BLaER1 treated with 17β-estradiol and CSF1 and Interleukin-3, amounts not matched to agents 10 nM and 100 nM (cell line): ENCODE measurements at regions not wholly inside any gene's neighbourhood (a gene's known extent, or its start where the extent isn't known, plus 50 kb on each side); places are given as distances from the start of the nearest gene placed in this dataset.

ENCODE experiments used
- H3K27ac ChIP-seq, 11 experiments: shearing (Covaris generic); formaldehyde crosslinking; 2 replicates each; pipeline ENCODE4 v1.8.1; 2022
- H3K27me3 ChIP-seq, 11 experiments: shearing (Covaris generic); formaldehyde crosslinking; 2 replicates each; pipeline ENCODE4 v1.8.1; 2022
- H3K36me3 ChIP-seq, 11 experiments: shearing (Covaris generic); formaldehyde crosslinking; 2 replicates each; pipeline ENCODE4 v1.8.1; 2022
- H3K4me1 ChIP-seq, 10 experiments: shearing (Covaris generic); formaldehyde crosslinking; 2 replicates each; pipeline ENCODE4 v1.8.1; 2022
- H3K4me2 ChIP-seq, 11 experiments: shearing (Covaris generic); formaldehyde crosslinking; 2 replicates each; pipeline ENCODE4 v1.8.1; 2022
- H3K4me3 ChIP-seq, 10 experiments: shearing (Covaris generic); formaldehyde crosslinking; 2 replicates each; pipeline ENCODE4 v1.8.1; 2022
- H3K9ac ChIP-seq, 11 experiments: shearing (Covaris generic); formaldehyde crosslinking; 2 replicates each; pipeline ENCODE4 v1.8.1; 2022
- H3K9me3 ChIP-seq, 11 experiments: shearing (Covaris generic); formaldehyde crosslinking; replicated peaks in 1 of 11; 2 replicates each; pipeline ENCODE4 v1.8.1; 2022
- H4K20me1 ChIP-seq, 11 experiments: shearing (Covaris generic); formaldehyde crosslinking; 2 replicates each; pipeline ENCODE4 v1.8.1; 2022
- Cebpa-rat ChIP-seq, 11 experiments: shearing (Covaris generic); IDR thresholded peaks; 2 replicates each; pipeline ENCODE4 v1.8.1; 2022

DNA sequence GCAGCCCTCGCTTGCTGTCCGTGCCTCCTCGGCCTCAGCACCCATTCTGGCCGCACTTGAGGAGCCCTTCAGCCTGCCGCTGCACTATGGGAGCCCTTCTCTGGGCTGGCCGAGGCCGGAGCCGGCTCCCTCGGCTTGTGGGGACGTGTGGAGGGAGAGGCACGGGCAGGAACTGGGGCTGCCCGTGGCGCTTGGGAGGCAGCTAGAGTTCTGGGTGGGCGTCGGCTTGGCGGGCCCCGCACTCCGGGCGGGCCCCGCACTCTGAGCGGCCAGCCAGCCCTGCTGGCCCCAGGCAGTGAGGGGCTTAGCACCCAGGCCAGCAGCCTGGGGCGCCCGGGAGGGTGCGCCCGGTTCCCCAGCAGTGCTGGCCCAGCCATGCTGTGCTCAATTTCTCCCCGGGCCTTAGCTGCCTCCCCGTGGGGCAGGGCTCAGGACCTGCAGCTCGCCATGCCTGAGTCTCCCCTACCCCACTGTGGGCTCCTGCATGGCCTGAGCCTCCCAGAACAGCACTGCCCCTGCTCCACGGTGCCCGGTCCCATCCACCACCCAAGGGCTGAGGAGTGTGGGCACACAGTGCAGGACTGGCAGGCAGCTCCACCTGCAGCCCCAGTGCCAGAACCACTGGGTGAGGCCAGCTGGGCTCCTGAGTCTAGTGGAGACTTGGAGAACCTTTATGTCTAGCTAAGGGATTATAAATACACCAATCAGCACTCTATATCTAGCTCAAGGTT lies 240.0 kb upstream of the PRR20A start:
- H3K36me3 ChIP-seq: no peaks in the 10 kb centered on the region
- H3K9me3 ChIP-seq: peaks cover 5 to 20% (median 9%) of the 10 kb centered on the region in 11 experiments; a peak in 15 of 22 replicates
- TF ChIP-seq Cebpa-rat (IDR thresholded peaks at IDR 0.05): no peak
- H4K20me1 ChIP-seq: no peaks in the 10 kb centered on the region
- no peak overlapping the region for H3K4me2 ChIP-seq
- H3K27me3 ChIP-seq: no peaks in the 10 kb centered on the region
- H3K4me3 ChIP-seq: no peak overlapping the region
- H3K4me1 ChIP-seq: no peaks in the 10 kb centered on the region
- no peak overlapping the region for H3K27ac ChIP-seq
- no peak overlapping the region for H3K9ac ChIP-seq

DNA sequence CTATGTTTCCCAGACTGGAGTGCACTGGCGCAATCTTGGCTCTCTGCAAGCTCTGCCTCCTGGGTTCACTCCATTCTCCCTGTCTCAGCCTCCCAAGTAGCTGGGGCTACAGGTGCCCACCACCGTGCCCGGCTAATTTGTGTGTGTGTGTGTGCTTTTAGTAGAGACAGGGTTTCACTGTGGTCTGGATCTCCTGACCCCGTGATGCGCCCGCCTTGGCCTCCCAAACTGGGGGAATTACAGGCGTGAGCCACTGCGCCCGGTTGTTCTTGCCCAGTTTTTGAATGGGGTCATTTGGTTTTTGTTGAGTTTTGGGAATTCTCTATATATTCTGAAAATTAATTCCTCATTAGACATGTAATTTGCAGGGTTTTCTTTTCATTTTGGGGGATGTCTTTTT lies 238.4 kb upstream of the PRR20A start:
- Histone ChIP-seq H3K4me1 (no peaks in the 10 kb centered on the region), H3K27me3 (no peaks in the 10 kb centered on the region), H4K20me1 (no peaks in the 10 kb centered on the region), H3K27ac (no peak overlapping the region), H3K4me2 (no peak overlapping the region), H3K4me3 (no peak overlapping the region), H3K36me3 (no peaks in the 10 kb centered on the region), H3K9me3 (peaks cover 5 to 20% (median 9%) of the 10 kb centered on the region in 11 experiments; a peak in 15 of 22 replicates), H3K9ac (no peak overlapping the region)
- TF ChIP-seq Cebpa-rat (IDR thresholded peaks at IDR 0.05): no peak

DNA sequence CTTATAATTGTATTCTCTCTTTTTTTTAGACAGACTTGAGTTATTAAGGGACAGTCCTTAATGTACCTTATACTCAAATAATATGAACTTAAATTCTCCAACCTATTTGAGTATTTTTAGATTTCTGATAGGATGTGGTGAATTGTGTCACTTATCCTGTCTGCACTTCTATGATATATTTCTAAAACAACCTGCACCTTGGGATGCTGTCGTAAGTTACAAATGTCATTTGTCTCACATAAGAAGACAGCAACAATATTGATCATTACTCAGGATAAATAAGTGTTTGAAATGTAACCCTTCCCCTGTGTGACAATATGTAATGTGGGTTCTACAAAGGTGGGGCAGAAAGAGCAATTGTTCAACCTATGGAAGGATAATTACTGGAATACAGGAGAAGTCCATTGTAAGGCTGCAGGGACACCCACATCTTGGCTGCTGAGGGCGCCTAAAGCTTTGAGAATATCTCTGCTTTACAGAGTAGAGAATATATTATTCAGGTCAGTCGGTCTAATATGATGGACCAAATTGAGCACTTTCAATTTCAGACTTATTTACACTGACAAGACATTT lies 236.9 kb upstream of the PRR20A start:
- Histone ChIP-seq H4K20me1 (no peaks in the 10 kb centered on the region), H3K36me3 (no peaks in the 10 kb centered on the region), H3K27ac (no peak overlapping the region), H3K4me3 (no peak overlapping the region), H3K4me1 (no peaks in the 10 kb centered on the region), H3K9me3 (peaks cover 5 to 20% (median 9%) of the 10 kb centered on the region in 11 experiments; a peak in 15 of 22 replicates), H3K4me2 (no peak overlapping the region), H3K27me3 (no peaks in the 10 kb centered on the region), H3K9ac (no peak overlapping the region)
- no peak for TF ChIP-seq Cebpa-rat (IDR thresholded peaks at IDR 0.05)

DNA sequence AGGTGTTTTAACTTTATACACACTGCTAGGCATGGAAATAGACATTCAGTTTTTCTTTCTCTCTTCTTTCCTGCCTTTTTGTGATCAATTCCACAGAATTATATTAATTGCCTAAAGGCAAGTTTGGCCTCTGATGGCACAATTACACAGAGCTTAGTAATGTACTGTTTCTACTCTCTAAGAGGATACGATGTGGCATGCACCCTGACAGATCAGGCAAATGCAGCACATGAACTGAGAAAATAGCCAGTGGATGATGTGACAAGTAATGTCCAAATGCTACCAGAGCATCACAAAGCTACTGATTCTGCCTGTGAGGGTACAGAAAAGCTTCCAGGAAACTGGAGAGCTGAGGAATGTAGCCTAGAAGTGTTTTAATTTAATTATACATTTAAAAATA lies 233.8 kb upstream of the PRR20A start:
- peaks cover 0 to 11% (median 6%) of the 10 kb centered on the region in 11 experiments; a peak in 9 of 22 replicates for H3K9me3 ChIP-seq
- no peak overlapping the region for H3K4me2 ChIP-seq
- no peak overlapping the region for H3K4me3 ChIP-seq
- H3K9ac ChIP-seq: no peak overlapping the region
- no peak overlapping the region for H3K27ac ChIP-seq
- TF ChIP-seq Cebpa-rat (IDR thresholded peaks at IDR 0.05): no peak
- H3K4me1 ChIP-seq: no peaks in the 10 kb centered on the region
- H3K36me3 ChIP-seq: no peaks in the 10 kb centered on the region
- no peaks in the 10 kb centered on the region for H4K20me1 ChIP-seq
- no peaks in the 10 kb centered on the region for H3K27me3 ChIP-seq

DNA sequence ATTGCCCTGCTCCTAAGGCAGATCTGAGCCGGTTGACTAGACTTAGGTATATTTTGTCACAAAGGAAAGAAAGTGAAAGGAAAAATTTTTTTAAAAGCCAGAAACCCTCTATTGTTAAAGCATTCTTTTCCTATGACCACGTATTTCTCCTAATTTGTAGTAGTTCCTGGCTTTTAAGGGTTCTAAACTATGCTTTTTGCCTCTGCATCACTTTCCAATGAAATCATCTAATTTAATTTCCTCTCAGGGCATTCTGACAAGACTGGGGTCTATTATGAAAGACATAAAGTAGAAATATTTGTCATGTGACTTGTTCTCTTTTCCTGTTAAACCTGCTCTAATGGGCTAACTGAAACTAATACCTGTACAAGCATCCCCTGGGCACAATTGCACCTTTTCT lies 233.0 kb upstream of the PRR20A start:
- Histone ChIP-seq H3K27ac (no peak overlapping the region), H4K20me1 (no peaks in the 10 kb centered on the region), H3K4me2 (no peak overlapping the region)

DNA sequence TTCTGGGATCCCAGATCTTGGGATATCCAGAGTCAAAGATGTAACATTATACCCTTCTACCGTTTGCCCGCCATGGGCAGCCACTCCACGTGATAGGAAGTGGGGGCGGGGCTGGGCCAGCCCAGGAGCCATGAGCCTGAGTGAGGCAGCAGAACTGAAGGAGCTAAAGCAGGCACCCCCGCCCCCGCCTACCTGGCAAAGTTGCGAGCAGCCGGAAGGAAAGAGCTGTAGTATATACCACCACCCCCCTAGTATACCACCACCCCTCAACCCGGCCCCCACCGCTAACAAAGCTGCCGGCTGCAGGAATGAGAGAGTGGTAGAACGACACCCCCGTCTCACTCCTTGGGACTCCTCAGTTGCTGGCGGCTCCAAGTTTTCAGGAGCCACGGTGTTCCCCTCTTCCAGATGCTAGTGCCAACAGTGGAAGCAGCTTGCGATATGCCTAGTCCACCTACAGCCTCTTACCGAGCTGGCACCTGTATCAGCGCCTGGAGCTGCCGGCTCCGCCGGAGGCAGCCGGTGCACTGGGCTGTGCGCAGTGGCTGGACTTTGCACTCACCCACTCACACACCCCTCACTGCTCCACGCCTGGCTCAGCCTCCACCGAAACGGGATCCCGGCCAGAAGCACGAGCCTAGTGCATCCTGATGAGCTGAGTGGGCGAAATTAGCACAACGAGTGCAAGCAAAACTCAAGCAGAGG lies 230.7 kb upstream of the PRR20A start:
- Histone ChIP-seq H3K4me2 (no peak overlapping the region), H3K9ac (no peak overlapping the region), H3K27me3 (no peaks in the 10 kb centered on the region), H4K20me1 (no peaks in the 10 kb centered on the region), H3K4me3 (no peak overlapping the region), H3K9me3 (peaks cover 0 to 9% (median 6%) of the 10 kb centered on the region in 11 experiments; a peak in 6 of 22 replicates), H3K4me1 (no peaks in the 10 kb centered on the region), H3K36me3 (no peaks in the 10 kb centered on the region), H3K27ac (no peak overlapping the region)
- no peak for TF ChIP-seq Cebpa-rat (IDR thresholded peaks at IDR 0.05)

More for the DNA sequence above, 233.0 kb upstream of the PRR20A start:
- Histone ChIP-seq H3K9ac (no peak overlapping the region), H3K9me3 (peaks cover 0 to 9% (median 6%) of the 10 kb centered on the region in 11 experiments; a peak in 6 of 22 replicates), H3K4me3 (no peak overlapping the region), H3K36me3 (no peaks in the 10 kb centered on the region), H3K27me3 (no peaks in the 10 kb centered on the region), H3K4me1 (no peaks in the 10 kb centered on the region)
- TF ChIP-seq Cebpa-rat (IDR thresholded peaks at IDR 0.05): no peak

DNA sequence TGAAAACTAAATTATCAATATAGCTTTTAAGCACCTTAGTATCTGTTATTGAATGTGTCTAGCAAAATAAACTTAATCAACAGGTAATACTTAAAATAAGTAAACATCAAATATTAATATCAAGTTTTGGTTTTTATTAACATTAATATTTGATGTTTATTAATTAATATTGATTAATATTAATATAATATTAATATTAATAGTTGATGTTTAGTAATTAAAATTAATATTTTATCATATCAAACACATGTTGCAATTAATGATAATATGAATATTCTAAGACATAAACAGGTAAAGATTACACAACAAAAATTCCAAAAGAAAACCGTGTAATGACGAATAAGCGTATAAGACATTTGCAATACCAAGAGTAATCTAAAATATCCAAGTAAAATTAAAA lies 222.8 kb upstream of the PRR20A start:
- Histone ChIP-seq H3K27ac (no peak overlapping the region), H3K9me3 (no peaks in the 10 kb centered on the region), H3K36me3 (no peaks in the 10 kb centered on the region), H3K4me3 (no peak overlapping the region), H3K4me2 (no peak overlapping the region), H3K27me3 (no peaks in the 10 kb centered on the region), H3K9ac (no peak overlapping the region), H3K4me1 (no peaks in the 10 kb centered on the region), H4K20me1 (no peaks in the 10 kb centered on the region)
- TF ChIP-seq Cebpa-rat (IDR thresholded peaks at IDR 0.05): no peak

DNA sequence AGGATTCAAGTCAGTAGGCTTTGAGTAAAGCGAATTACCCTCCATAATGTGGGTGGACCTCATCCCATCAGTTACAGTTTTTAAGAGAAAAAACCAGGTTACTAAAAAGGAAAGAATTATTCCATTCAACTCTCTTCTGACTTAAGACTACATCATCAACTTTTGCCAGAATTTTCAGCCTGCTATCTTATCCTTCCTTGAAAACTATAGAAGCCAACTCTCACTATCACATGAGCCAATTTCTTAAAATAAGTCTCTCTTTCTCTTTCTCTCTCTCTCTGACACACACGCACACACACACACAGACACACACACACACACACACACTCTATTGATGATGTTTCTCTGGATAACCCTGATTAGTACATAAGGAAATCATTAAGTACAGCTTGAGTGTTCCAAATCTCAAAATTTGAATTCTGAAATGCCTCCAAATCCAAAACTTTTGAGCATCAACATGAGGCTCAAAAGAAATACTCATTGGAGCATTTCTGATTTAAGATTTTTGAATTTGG lies 217.0 kb upstream of the PRR20A start:
- Histone ChIP-seq H3K27me3 (no peaks in the 10 kb centered on the region), H3K4me1 (no peaks in the 10 kb centered on the region), H3K4me2 (no peak overlapping the region), H3K9ac (no peak overlapping the region), H3K36me3 (no peaks in the 10 kb centered on the region), H3K4me3 (no peak overlapping the region), H3K27ac (no peak overlapping the region), H4K20me1 (no peaks in the 10 kb centered on the region), H3K9me3 (no peaks in the 10 kb centered on the region)
- TF ChIP-seq Cebpa-rat (IDR thresholded peaks at IDR 0.05): no peak

DNA sequence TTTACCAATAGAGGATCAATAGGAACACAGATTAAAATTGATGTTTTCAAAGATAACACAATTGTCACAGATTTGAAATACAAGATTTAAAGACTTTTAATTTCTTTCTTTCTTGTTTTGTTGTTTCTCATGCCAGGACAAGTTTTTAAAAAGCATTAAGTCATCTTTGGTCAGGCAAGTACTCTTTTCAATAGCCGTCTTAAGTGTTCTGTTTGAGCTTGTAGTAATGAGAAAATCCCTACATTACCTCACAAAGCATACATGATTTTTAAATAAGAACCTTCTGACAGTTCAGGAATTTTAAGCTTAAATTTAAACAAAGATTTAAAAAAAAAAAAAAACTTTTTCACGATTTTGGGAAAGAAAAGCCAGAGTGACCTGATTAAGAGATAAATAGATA lies 216.3 kb upstream of the PRR20A start:
- H3K36me3 ChIP-seq: no peaks in the 10 kb centered on the region
- no peaks in the 10 kb centered on the region for H3K4me1 ChIP-seq
- no peak overlapping the region for H3K9ac ChIP-seq
- no peaks in the 10 kb centered on the region for H3K27me3 ChIP-seq
- H4K20me1 ChIP-seq: no peaks in the 10 kb centered on the region
- no peak for TF ChIP-seq Cebpa-rat (IDR thresholded peaks at IDR 0.05)
- no peak overlapping the region for H3K4me3 ChIP-seq
- no peaks in the 10 kb centered on the region for H3K9me3 ChIP-seq
- no peak overlapping the region for H3K4me2 ChIP-seq
- H3K27ac ChIP-seq: no peak overlapping the region
